GM18505 (cell line): ENCODE measurements at regions not wholly inside any gene's neighbourhood (a gene's known extent, or its start where the extent isn't known, plus 50 kb on each side); places are given as distances from the start of the nearest gene placed in this dataset.

Experiments
- ATAC-seq: cut with Tn5 transposase; IDR thresholded peaks from one replicate; pipeline ENCODE4 v1.9.1; 2021; ENCODE audit not compliant: unreplicated experiment
- POLR2A ChIP-seq: IDR thresholded peaks from 4 replicates; pipeline ENCODE4 v1.6.1; 2011; ENCODE audit warnings: borderline replicate concordance; ENCODE audit not compliant: insufficient read depth, insufficient read length; ENCODE audit errors: extremely low read depth

DNA sequence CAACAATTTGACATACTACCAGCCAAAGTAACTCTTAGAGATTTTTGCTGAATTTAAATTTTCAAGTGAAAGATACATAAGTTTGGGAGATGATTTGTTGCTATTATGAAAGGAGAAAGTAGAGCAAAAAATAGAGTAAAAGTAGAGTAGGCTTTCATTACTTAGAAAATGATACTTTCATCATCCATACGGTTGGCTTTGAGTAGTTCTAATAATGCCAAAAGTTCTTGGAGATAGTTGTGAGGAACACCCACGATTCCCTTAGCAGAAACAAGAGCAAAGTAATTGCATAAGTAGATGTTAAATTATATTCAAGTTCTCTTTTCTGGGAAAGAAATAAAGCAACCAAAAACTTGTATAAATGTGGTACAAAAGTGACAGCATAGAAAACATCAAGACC, 95.0 kb upstream of the VAV3 start:
- ATAC-seq, result no peak
- no peak for TF ChIP-seq POLR2A

DNA sequence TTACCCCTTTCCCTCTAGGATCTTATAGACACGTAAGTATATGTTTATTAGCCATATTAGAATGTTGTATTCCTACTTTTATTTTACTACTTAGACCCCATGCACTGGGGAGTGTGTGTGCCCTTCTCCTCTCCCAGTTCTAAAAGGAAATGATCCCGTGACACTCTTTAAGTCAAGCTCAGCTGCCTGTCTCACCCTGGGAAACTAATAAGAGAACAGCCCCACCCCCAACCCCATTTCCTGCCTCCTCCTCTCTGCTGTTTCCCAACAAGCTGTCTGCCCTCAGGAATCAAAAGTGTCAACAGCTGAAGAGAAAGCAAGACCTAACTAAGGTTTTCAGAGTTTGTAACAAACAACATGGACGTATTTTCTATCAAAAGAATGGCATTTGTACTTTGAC, 92.6 kb upstream of the VAV3 start:
- ATAC-seq, result no peak
- TF ChIP-seq POLR2A, result no peak

DNA sequence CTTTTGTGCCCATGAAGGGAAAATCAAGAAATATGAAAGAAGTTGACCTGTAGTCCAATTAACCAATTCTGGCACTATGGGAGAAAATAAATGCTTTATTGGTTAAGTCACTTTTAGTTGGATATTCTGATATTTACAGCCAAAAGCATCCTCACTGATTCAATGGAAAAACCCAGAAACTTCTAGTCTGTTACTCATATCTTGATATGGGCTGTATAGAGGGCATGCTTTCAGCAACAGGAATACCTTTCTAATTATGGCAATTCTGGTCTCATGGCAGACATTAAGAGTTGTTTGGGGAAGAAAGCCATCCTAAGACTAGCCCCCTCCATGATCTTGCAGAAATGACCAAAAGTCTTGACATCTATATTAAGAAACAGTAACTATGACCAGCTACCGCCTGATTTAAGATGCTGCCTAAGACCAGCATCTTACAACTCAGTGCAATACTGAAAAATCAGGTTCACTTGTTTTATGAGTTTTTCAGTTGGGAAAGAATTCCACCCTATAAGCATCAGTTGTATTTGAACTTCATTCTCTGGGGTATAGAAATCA, 91.5 kb upstream of the VAV3 start:
- no peak for ATAC-seq
- no peak for TF ChIP-seq POLR2A

DNA sequence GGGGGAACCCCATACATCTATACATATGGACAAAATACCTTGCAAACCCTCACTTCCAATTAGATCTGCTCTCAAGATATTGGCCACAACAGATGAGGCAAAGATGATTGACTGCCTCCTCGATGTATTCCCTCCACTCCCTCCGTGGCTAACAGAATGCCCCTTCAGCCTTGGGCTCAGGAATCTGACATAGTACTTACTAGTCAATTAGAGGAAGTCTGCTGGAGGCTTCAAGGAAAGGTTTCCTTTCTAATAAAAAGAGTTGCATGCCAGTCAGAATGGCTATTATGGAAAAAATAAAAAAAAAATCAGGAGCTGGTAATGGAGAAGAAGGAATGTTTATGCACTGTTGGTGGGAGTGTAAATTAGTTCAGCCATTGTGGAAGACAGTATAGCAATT, 90.4 kb upstream of the VAV3 start:
- TF ChIP-seq POLR2A, result no peak
- no peak for ATAC-seq

DNA sequence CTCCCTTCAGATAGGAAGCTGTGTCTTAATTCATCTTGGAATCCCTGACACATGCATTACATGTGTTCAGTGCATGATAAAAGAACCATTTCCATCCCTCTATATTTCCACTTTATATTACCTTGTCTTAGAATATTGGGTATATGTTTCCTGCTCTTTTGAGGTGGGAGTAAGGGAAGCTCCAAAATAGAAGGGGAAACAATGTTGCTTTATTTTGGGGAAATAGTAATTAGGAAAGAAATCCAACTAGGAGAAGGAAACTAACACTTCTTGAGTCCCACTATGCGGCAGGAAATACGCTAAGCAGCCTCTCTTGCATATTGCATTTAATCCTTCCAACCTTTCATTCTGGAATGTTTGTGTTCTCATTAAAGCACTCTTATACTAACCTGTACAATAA, 89.4 kb upstream of the VAV3 start:
- ATAC-seq, result no peak
- no peak for TF ChIP-seq POLR2A

DNA sequence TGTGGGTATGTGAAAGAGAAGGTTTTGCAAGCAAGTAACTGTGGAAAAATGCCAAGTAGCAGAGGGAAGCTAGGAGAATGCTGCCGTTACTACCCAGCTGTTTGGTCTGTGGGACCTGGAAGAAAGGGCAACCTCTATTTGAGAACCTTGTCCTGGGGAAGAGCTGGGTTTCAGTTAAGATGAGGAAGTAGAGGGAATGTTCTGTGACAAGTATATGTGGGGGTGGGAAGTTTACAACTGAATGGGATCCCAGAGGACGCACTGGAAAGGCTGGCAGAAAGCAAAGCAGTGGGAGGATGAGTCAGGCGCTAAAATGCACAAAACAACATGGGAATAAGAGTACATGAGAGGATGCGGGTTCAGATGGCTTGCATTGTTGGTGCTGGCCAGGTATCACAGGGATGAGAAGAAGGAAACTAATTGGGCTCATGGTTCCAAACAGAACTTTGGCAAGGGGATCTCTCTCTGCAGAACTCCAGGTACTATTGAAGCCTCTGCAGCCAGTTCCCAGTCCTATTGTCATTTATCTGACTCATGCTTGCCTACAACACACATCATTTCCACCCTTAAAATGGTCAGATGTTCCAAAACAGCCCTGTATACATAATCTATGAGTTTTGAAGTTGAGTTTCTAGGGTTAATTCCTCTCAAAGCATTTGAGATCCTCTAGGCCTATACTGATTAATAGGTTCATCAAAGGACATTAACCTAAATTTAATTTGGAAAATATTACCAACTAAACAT, 88.5 kb upstream of the VAV3 start:
- ATAC-seq, result no peak

DNA sequence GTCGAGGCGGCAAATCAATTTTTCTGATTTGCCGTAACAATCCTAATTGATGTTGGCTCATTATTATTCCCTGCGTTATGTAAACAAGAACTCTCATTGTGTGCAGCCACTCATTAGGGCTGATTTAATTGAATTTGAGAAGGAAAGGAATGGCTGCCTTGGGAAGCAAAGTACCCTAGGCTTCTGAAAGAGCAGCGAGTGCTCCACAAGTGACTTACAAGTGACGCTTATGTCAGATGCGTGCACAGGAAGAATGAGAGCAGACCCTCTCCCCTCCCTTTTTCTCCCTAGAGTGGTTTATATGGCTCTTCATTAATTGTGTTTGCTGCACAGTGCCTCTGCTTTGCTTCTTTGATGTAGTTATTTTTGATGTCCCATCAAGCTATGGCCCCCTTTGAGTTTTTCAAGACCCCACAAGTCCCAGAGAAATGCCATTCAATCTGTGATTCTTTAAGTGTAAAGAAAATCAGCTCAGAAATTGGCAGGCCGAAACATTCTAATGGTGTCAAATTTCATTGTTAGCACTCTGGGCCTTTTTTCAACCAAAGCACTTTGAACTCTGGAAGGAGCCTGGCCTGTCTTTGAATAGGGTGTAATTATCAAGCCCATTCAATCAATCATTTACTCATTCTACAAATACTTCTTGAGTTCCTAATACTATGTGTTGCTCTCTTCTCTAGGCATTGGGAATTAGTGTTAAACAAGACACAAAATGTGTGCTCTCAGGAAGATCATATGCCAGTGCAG, 86.8 kb upstream of the VAV3 start:
- ATAC-seq, result no peak

More for the DNA sequence above, 88.5 kb upstream of the VAV3 start:
- no peak for TF ChIP-seq POLR2A

DNA sequence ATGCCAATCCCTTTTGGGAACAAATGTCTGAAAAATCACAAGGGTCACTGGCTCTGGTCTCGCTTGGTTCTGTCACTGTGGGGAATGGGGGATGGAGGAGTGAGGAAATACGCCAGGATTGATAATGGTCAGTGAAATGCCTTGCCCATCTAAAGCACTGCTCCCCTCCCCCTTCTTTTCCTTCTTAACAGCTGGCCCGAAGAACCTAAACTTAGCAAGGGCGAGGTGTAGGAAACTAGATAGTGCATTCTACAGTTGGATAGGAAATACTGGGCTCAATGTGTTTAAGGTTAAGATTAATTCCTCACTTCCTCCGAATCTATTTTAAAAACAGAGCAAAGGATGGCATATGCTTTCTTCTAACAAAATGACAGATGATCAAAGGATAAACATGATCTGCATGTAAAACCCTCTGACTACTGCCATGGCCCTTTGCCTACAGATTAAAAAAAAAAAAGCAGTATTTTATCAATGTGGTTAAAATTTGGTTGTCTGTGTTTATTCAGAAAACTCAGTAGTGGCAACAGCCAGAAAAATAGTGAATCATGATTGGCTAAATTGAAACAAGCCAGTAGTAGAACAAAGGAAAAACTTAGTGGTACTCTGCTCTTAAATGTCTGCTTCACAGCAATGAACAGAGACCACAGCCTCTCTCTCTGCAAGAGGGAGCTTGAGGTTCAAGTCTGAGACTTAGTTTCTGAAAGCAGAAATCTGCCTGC, 86.1 kb upstream of the VAV3 start:
- no peak for ATAC-seq
- TF ChIP-seq POLR2A, result no peak

More for the DNA sequence above, 86.8 kb upstream of the VAV3 start:
- no peak for TF ChIP-seq POLR2A

DNA sequence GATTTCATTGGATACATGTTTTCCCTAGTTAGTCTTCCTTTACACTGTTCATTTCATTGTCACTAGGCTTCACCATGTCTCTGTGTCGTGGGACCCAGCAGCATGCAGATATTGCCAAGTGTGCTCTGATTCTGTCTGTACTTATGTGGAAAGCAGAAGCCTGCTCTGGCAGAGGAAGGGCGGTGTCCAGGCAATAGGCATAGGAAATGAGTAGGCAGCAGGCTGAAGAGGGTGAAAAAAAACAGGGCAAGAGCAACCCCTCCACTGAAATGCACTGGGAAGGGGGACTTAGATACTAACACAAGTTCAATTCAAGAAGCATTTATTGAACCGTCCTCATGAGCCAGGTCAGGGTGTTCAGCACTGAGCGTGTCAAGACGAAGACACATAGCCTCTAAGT, 85.2 kb upstream of the VAV3 start:
- ATAC-seq, result no peak

DNA sequence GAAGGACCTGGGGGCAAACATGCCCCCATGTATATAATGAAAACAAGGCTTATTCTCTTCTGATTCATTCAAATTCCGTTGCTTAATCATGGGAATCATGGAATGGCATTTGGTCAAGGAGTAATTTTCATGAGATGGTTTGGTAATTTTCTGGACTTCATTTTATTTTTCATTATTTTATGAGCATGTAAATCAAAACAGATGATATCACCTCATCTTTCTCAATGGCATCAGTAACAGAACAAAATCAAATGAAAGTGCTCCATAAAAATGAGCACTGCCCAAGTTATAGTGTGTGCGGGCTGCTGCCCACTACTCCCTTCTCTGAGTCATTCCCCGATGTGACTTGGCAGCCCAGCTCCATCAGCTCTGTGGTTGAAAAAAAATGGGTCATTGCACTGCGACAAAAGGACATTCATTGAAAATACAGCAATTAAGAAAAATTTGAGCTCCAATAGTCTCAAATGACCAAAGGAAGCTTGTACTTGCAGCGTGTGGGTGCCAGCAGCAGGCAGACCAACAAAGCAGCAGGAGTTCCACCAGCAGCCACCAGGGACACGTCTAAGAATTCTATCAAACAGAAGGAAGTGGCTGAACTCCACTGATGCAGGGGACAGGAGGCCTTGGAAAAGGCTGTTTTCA, 84.3 kb upstream of the VAV3 start:
- ATAC-seq, result no peak

More for the DNA sequence above, 85.2 kb upstream of the VAV3 start:
- TF ChIP-seq POLR2A, result no peak

DNA sequence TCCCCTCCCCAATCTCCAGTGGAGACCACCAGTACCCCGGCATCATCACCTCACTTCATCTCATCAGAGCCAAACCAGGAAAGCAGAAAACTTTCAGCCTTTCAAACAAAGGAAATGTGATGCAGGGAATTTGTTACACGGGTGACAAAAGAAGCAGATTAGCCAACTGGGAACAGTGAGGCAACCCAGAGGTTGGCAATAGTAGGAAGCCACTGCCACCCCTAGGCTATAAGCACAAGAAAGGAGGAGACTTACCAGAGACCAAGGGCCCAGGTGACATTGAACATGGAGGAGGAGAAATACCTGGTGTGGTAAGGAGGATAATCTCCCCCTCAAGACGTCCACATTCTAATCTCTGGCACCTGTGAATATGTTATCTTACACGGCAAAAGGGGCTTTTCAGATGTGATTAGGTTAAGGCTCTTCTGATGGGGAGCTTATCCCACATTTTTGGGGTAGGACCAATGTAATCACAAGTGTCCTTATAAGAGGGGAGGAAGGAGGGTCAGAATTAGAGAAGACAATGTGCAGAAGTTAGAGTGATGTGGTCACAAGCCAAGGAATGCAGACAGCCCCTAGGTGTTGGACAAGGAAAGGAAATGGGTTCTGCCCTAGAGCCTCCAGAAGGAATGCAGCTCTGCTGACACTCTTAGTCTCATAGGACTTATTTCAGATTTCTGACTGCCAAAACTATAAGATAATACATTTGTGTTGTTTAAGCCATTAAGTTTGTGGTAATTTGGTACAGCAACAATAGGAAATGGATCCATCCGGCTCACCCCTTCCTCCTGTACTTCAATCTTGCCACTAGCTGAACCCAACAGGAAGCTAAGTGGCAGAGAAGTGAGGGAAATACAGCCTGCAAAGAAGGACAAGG, 83.6 kb upstream of the VAV3 start:
- no peak for ATAC-seq
- no peak for TF ChIP-seq POLR2A

More for the DNA sequence above, 84.3 kb upstream of the VAV3 start:
- TF ChIP-seq POLR2A, result no peak

DNA sequence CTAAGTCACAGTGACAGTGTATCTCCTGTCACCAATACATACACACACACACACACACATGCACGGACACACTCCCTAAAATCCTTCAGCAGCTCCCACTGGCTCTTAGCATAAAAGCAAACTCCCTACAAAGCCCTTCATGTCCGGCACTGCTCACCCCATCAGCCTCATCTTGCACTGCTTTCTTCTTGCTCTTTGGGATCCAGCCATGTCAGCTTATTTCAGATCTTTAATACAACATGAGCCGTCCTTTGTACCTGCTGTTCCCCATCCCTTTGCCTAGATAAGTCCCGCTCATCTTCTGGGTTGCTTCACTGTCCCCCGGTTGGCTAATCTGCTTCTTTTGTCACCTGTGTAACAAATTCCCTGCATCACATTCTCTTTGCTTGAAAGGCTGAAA, 82.1 kb upstream of the VAV3 start:
- no peak for TF ChIP-seq POLR2A
- no peak for ATAC-seq

DNA sequence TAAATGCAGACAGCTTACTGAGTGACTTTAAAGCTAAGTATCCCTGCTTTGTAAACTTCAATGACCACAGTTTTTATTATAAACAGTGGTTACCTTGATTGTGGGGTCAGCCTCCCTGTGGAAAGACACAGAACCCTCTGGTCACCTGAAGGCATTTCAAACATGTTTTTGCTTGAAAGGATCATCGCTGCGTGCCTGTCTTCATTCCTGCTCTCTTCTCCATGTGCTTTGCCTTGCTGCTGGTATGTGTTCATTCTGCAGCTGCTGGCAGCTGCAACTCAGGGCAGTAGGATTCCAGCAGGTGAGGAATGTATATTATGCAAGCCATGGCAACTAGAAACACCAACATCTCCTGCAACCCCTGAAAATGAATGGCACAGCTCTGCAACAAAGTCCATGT, 81.0 kb upstream of the VAV3 start:
- ATAC-seq, result no peak
- TF ChIP-seq POLR2A, result no peak

DNA sequence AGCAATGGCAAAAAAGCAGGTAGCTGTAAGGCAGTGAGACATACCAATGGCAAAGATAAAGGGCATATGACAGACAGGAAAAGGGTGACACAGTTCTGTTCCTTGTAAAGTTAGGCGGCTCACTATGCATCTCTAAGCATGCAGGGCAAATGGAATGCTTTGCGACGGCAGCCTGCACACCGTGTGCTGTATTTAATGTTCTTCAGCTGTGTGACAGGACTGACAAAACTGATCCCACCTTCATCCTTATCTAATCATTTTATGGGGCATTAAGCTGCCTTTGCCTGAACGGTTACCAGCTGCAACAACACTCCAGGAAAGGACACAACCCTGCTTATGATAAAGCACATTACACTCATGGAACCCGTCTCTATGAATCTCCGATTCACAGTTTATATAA, 80.5 kb upstream of the VAV3 start:
- TF ChIP-seq POLR2A, result no peak

More for the DNA sequence above, 80.5 kb upstream of the VAV3 start:
- ATAC-seq, result no peak
